ENCODE measurements at regions not wholly inside any gene's neighbourhood (a gene's known extent, or its start where the extent isn't known, plus 50 kb on each side); places are given as distances from the start of the nearest gene placed in this dataset.

GRCh38 chr19:16022251-16022650 lies 54.0 kb upstream of the TPM4 start:
- Histone ChIP-seq H3K4me3 (ENCODE audit: low read depth, low read length) (no peak overlapping the region), H3K27me3 (ENCODE audit: control insufficient read depth, insufficient read depth, low read length) (no peaks in the 10 kb centered on the region), H3K27ac (ENCODE audit: low read depth, low read length) (no peak overlapping the region), H3K9me3 (ENCODE audit: control insufficient read depth, insufficient read depth, low read length) (no peaks in the 10 kb centered on the region), H3K36me3 (ENCODE audit: control insufficient read depth, insufficient read depth, low read length) (no peaks in the 10 kb centered on the region), H3K4me1 (ENCODE audit: control insufficient read depth, insufficient read depth, low read length) (no peaks in the 10 kb centered on the region)
- DNase-seq (ENCODE audit: low read depth in 4 of 6, low spot score in 6 of 6): no peak
- 69% methylated on average over 8 of the region's 8 CpGs for WGBS (ENCODE audit: insufficient coverage)

GRCh38 chr19:16022681-16023080 lies 53.6 kb upstream of the TPM4 start:
- Histone ChIP-seq H3K9me3 (ENCODE audit: control insufficient read depth, insufficient read depth, low read length) (no peaks in the 10 kb centered on the region), H3K27me3 (ENCODE audit: control insufficient read depth, insufficient read depth, low read length) (no peaks in the 10 kb centered on the region), H3K36me3 (ENCODE audit: control insufficient read depth, insufficient read depth, low read length) (no peaks in the 10 kb centered on the region), H3K4me3 (ENCODE audit: low read depth, low read length) (no peak overlapping the region), H3K27ac (ENCODE audit: low read depth, low read length) (no peak overlapping the region), H3K4me1 (ENCODE audit: control insufficient read depth, insufficient read depth, low read length) (no peaks in the 10 kb centered on the region)
- DNase-seq (ENCODE audit: low read depth in 4 of 6, low spot score in 6 of 6): no peak
- WGBS (ENCODE audit: insufficient coverage): 73% methylated on average over 4 of the region's 4 CpGs

- Histone ChIP-seq H3K27me3 (ENCODE audit: control insufficient read depth, insufficient read depth, low read length) (no peaks in the 10 kb centered on the region), H3K4me3 (ENCODE audit: low read depth, low read length) (no peak overlapping the region), H3K4me1 (ENCODE audit: control insufficient read depth, insufficient read depth, low read length) (no peaks in the 10 kb centered on the region), H3K27ac (ENCODE audit: low read depth, low read length) (no peak overlapping the region), H3K36me3 (ENCODE audit: control insufficient read depth, insufficient read depth, low read length) (no peaks in the 10 kb centered on the region), H3K9me3 (ENCODE audit: control insufficient read depth, insufficient read depth, low read length) (no peaks in the 10 kb centered on the region)
- no peak for DNase-seq (ENCODE audit: low read depth in 4 of 6, low spot score in 6 of 6)
- 83% methylated on average over 14 of the region's 14 CpGs for WGBS (ENCODE audit: insufficient coverage)
Measured at GRCh38 chr19:16023146-16023915, 53.0 kb upstream of the TPM4 start.

- no peaks in the 10 kb centered on the region for H3K9me3 ChIP-seq (ENCODE audit: control insufficient read depth, insufficient read depth, low read length)
- no peaks in the 10 kb centered on the region for H3K27me3 ChIP-seq (ENCODE audit: control insufficient read depth, insufficient read depth, low read length)
- no peaks in the 10 kb centered on the region for H3K4me1 ChIP-seq (ENCODE audit: control insufficient read depth, insufficient read depth, low read length)
- 90% methylated on average over 18 of the region's 18 CpGs for WGBS (ENCODE audit: insufficient coverage)
- H3K36me3 ChIP-seq (ENCODE audit: control insufficient read depth, insufficient read depth, low read length): no peaks in the 10 kb centered on the region
- DNase-seq (ENCODE audit: low read depth in 4 of 6, low spot score in 6 of 6): no peak
- no peak overlapping the region for H3K27ac ChIP-seq (ENCODE audit: low read depth, low read length)
- H3K4me3 ChIP-seq (ENCODE audit: low read depth, low read length): no peak overlapping the region
Measured at GRCh38 chr19:16024266-16025107, 51.8 kb upstream of the TPM4 start.

GRCh38 chr19:16025108-16026101 lies 50.9 kb upstream of the TPM4 start:
- peak in 1 of 6 donors; percentile 7 for DNase-seq (ENCODE audit: low read depth in 4 of 6, low spot score in 6 of 6)
- WGBS (ENCODE audit: insufficient coverage): 64% methylated on average over 20 of the region's 20 CpGs
- no peak overlapping the region for H3K4me3 ChIP-seq (ENCODE audit: low read depth, low read length)
- H3K4me1 ChIP-seq (ENCODE audit: control insufficient read depth, insufficient read depth, low read length): no peaks in the 10 kb centered on the region
- H3K27ac ChIP-seq (ENCODE audit: low read depth, low read length): no peak overlapping the region
- no peaks in the 10 kb centered on the region for H3K36me3 ChIP-seq (ENCODE audit: control insufficient read depth, insufficient read depth, low read length)
- no peaks in the 10 kb centered on the region for H3K27me3 ChIP-seq (ENCODE audit: control insufficient read depth, insufficient read depth, low read length)
- no peaks in the 10 kb centered on the region for H3K9me3 ChIP-seq (ENCODE audit: control insufficient read depth, insufficient read depth, low read length)

- 87% methylated on average over 19 of the region's 19 CpGs for WGBS (ENCODE audit: insufficient coverage)
- H3K4me1 ChIP-seq (ENCODE audit: control insufficient read depth, insufficient read depth, low read length): no peaks in the 10 kb centered on the region
- no peak for DNase-seq (ENCODE audit: low read depth in 4 of 6, low spot score in 6 of 6)
Measured at GRCh38 chr19:16026131-16026530, 50.2 kb upstream of the TPM4 start.

More at GRCh38 chr19:16026131-16026530, 50.2 kb upstream of the TPM4 start:
- Histone ChIP-seq H3K27ac (ENCODE audit: low read depth, low read length) (no peak overlapping the region), H3K36me3 (ENCODE audit: control insufficient read depth, insufficient read depth, low read length) (no peaks in the 10 kb centered on the region), H3K4me3 (ENCODE audit: low read depth, low read length) (no peak overlapping the region), H3K9me3 (ENCODE audit: control insufficient read depth, insufficient read depth, low read length) (no peaks in the 10 kb centered on the region), H3K27me3 (ENCODE audit: control insufficient read depth, insufficient read depth, low read length) (no peaks in the 10 kb centered on the region)
